ENCODE measurements at regions not wholly inside any gene's neighbourhood (a gene's known extent, or its start where the extent isn't known, plus 50 kb on each side); places are given as distances from the start of the nearest gene placed in this dataset.

DNA sequence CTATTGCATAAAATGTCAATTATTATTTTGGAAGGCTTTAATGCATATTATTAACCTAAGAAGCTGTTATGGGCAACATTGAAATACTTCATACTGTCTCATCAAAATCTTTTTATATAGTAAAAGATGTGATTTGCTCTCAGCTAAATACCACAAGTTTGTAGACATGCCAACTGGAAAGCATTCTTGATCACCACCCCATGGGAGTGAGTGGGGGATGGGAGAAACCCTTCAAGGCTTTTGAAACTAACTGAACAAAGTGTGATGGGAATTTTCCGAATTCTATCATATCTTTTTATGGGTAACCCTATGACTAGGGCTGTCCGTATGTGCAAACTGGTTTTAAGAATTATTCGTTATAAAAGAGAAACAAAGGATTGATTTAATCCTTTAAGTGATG is 377.3 kb upstream of the JAG1 start:
- DNase-seq (ENCODE audit: low read depth), result no peak
- TF ChIP-seq, protein P1, sequence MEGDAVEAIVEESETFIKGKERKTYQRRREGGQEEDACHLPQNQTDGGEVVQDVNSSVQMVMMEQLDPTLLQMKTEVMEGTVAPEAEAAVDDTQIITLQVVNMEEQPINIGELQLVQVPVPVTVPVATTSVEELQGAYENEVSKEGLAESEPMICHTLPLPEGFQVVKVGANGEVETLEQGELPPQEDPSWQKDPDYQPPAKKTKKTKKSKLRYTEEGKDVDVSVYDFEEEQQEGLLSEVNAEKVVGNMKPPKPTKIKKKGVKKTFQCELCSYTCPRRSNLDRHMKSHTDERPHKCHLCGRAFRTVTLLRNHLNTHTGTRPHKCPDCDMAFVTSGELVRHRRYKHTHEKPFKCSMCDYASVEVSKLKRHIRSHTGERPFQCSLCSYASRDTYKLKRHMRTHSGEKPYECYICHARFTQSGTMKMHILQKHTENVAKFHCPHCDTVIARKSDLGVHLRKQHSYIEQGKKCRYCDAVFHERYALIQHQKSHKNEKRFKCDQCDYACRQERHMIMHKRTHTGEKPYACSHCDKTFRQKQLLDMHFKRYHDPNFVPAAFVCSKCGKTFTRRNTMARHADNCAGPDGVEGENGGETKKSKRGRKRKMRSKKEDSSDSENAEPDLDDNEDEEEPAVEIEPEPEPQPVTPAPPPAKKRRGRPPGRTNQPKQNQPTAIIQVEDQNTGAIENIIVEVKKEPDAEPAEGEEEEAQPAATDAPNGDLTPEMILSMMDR (IDR thresholded peaks at IDR 0.05; ENCODE audit: control insufficient read depth, insufficient read depth, low read depth, low read length, missing control alignments), result no peak
- H3K4me3 ChIP-seq (ENCODE audit: control insufficient read depth, low read depth, low read length), result no peak overlapping the region

GRCh38 chr20:11053310-11053709 is 379.5 kb upstream of the JAG1 start:
- H3K4me3 ChIP-seq (ENCODE audit: control insufficient read depth, low read depth, low read length), result no peak overlapping the region
- DNase-seq (ENCODE audit: low read depth), result no peak
- TF ChIP-seq, protein P1 (IDR thresholded peaks at IDR 0.05; ENCODE audit: control insufficient read depth, insufficient read depth, low read depth, low read length, missing control alignments), result no peak

- DNase-seq (ENCODE audit: low read depth), result no peak
- TF ChIP-seq, protein P1 (IDR thresholded peaks at IDR 0.05; ENCODE audit: control insufficient read depth, insufficient read depth, low read depth, low read length, missing control alignments), result no peak
- no peak overlapping the region for H3K4me3 ChIP-seq (ENCODE audit: control insufficient read depth, low read depth, low read length)
Observed at GRCh38 chr20:11054266-11054993, 380.6 kb upstream of the JAG1 start.

DNA sequence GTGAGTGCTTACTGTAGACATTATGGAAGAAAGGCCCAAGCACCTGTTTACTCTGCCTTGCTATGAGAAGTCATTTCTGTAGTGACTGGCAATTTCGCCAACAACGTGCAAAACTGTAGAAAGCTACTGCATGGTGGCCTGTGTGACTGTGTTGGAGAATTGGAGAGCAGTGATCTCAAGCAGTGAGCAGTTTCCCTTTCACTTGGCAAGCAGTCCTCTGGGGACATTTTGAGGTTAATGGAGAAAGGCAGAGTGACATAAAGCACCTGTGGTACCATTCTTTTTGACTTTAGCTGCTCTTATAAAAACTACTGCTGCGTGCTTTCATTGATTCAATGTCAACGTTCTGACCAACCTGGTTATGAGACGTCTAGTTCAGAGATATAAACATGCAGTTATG is 382.6 kb upstream of the JAG1 start:
- H3K4me3 ChIP-seq (ENCODE audit: control insufficient read depth, low read depth, low read length), result no peak overlapping the region
- TF ChIP-seq, protein P1 (IDR thresholded peaks at IDR 0.05; ENCODE audit: control insufficient read depth, insufficient read depth, low read depth, low read length, missing control alignments), result no peak
- DNase-seq (ENCODE audit: low read depth), result no peak

DNA sequence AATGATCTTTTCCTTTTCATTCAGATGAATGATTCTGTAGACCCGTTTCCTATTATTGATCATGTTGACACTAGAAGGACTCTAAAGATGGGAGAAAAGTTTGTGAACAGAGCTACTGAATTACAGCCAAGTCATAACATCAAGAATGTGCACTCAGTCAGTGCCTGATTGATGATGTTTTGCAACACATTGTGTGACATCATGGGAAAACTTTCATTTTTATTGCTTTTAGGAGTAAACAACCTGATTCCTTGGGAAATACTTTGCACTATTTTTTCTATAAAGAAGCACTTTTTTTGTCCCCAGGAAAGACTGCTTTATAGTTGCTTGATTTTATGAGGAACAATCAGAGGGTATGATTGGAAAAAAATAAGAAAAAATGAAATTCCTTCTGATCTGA is 383.8 kb upstream of the JAG1 start:
- TF ChIP-seq, protein P1 (IDR thresholded peaks at IDR 0.05; ENCODE audit: control insufficient read depth, insufficient read depth, low read depth, low read length, missing control alignments), result no peak
- no peak overlapping the region for H3K4me3 ChIP-seq (ENCODE audit: control insufficient read depth, low read depth, low read length)
- peak; percentile 13 for DNase-seq (ENCODE audit: low read depth)

GRCh38 chr20:11059659-11060058 is 385.9 kb upstream of the JAG1 start:
- TF ChIP-seq, protein P1 (IDR thresholded peaks at IDR 0.05; ENCODE audit: control insufficient read depth, insufficient read depth, low read depth, low read length, missing control alignments), result no peak
- DNase-seq (ENCODE audit: low read depth), result no peak
- H3K4me3 ChIP-seq (ENCODE audit: control insufficient read depth, low read depth, low read length), result no peak overlapping the region

Measured in AG09309 (cell line).